Panc1 (cell line): ENCODE measurements at regions not wholly inside any gene's neighbourhood (a gene's known extent, or its start where the extent isn't known, plus 50 kb on each side); places are given as distances from the start of the nearest gene placed in this dataset.

Source experiments
- ATAC-seq: fragments of 200-7000 bp; cut with Tn5 transposase; 2 replicates; pipeline ENCODE4 v1.9.1; 2020; ENCODE audit warnings: mild to moderate bottlenecking, moderate library complexity
- BruUV-seq: library from RNA; stranded (reverse); fragments of 400-500 nt; replicated peaks from 2 replicates; lab custom pipeline; 2021; lab: Mats Ljungman, UMichigan
- CTCF ChIA-PET: fragments of 300-600 bp; sonication (Branson Sonifier 250); formaldehyde crosslinking; loops from one replicate; lab custom pipeline; 2022; ENCODE audit warnings: antibody characterized with exemption; lab: Charles Lee
- POLR2A ChIA-PET: fragments of 300-600 bp; sonication (Branson Sonifier 250); formaldehyde crosslinking; loops from one replicate; lab custom pipeline; 2022; ENCODE audit warnings: antibody characterized with exemption; lab: Charles Lee
- DNase-seq: peaks from one replicate; pipeline ENCODE4 v3.0.0-alpha.2; 2010; ENCODE audit warnings: low read depth, low spot score
- H3K27ac ChIP-seq: 2 replicates; pipeline ENCODE4 v1.5.1; 2011; ENCODE audit warnings: mild to moderate bottlenecking, low read length, inconsistent platforms
- H3K27me3 ChIP-seq: fragments of 200-500 bp; sonication (Bioruptor generic); 2 replicates; pipeline ENCODE4 v1.6.0; 2014; ENCODE audit warnings: low read length, inconsistent platforms; ENCODE audit not compliant: control insufficient read depth, insufficient read depth
- H3K36me3 ChIP-seq: fragments of 200-500 bp; sonication (Bioruptor generic); 2 replicates; pipeline ENCODE4 v1.5.1; 2014; ENCODE audit warnings: inconsistent platforms, mild to moderate bottlenecking, low read length, moderate library complexity; ENCODE audit not compliant: control insufficient read depth, insufficient read depth
- H3K4me1 ChIP-seq: 2 replicates; pipeline ENCODE4 v1.5.1; 2011; ENCODE audit warnings: inconsistent platforms, mild to moderate bottlenecking, low read length, moderate library complexity; ENCODE audit not compliant: control insufficient read depth, insufficient read depth
- H3K4me3 ChIP-seq, 2 experiments: 2 replicates each; pipeline ENCODE4 v1.5.1; 2011 to 2012; ENCODE audit warnings: low read depth in 2 of 2, low read length in 2 of 2, mild to moderate bottlenecking in 2 of 2, inconsistent platforms in 1 of 2, moderate library complexity in 1 of 2
- H3K9me3 ChIP-seq: fragments of 200-500 bp; sonication (Bioruptor generic); 2 replicates; pipeline ENCODE4 v1.5.1; 2014; ENCODE audit warnings: low read depth, mild to moderate bottlenecking, inconsistent platforms, low read length, moderate library complexity; ENCODE audit not compliant: control insufficient read depth, insufficient read depth
- POLR2AphosphoS5 ChIP-seq: IDR thresholded peaks from 2 replicates; pipeline ENCODE4 v1.6.1; 2012; ENCODE audit warnings: mild to moderate bottlenecking, low read depth, low read length, moderate library complexity
- SIN3A ChIP-seq: IDR thresholded peaks from 2 replicates; pipeline ENCODE4 v1.6.1; 2012; ENCODE audit warnings: low read depth, mild to moderate bottlenecking, low read length, moderate library complexity, borderline replicate concordance; ENCODE audit not compliant: insufficient read depth
- TCF7L2 ChIP-seq: IDR thresholded peaks from 2 replicates; pipeline ENCODE4 v1.6.1; 2011; ENCODE audit warnings: mild to moderate bottlenecking, low read depth, low read length, inconsistent platforms
- in situ Hi-C: cut with HindIII; loops from 2 replicates; pipeline ENCODE4 v1.10.0; 2016; ENCODE audit warnings: low sequenced_read_pairs, low pct_unique_long_range_greater_than_20kb
- intact Hi-C: fragments of 100-400 bp; cut with micrococcal nuclease; formaldehyde crosslinking; loops from one replicate; pipeline ENCODE4 v1.10.0; 2022; ENCODE audit not compliant: unreplicated experiment
- TF ChIP-seq, protein P1 (sequence below): fragments of 450-650 bp; IDR thresholded peaks from 2 replicates; pipeline ENCODE4 v1.5.1; 2017; ENCODE audit warnings: mild to moderate bottlenecking
- TF ChIP-seq, protein P2 (sequence below), 2 experiments: IDR thresholded peaks; 2 replicates each; pipeline ENCODE4 v1.6.1; 2011 to 2012; ENCODE audit warnings: low read depth in 2 of 2, control low read depth in 1 of 2, low read length in 1 of 2, mild to moderate bottlenecking in 1 of 2, moderate library complexity in 1 of 2; ENCODE audit not compliant: insufficient read depth in 1 of 2

DNA sequence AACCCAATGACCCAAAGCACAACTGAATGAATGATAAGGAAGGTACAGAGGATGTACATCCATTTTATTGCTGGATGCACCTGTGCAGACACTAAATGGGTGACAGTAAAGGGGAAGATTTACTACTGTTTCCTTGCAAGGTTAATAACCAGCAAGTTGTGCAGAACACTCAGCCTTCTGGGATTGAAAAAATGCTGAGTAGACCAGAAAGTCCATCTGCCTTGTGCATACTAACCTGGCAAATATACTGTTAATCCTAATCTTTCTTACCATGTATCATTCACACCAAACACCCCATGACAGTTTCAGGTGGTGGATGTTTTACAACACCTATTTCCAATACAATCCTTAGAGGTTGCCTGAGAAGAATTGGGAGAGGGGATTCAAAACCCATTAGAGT lies 814.1 kb upstream of the NRXN1 start:
- no peaks in the 10 kb centered on the region for H3K4me1 ChIP-seq
- POLR2A ChIA-PET = no interaction called here

DNA sequence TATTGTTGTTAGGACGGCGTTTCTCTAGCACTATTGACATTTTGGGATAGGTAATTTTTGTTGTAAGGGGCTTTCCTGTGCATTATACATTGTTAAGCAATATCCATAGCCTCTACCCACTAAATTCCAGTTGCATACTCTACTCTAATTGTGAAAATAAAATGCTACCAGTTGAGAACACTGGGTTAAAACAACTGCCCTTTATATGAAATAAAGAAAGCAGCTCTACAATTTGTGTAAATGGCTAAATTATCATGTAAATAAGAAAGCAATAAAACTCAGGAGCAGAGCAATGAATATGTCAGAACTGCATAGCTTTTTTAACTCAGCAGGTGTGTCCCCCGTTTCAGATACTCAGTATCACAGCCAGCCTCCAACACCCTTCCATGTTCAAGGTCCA lies 812.7 kb upstream of the NRXN1 start:
- intact Hi-C loops (no loop called here), in situ Hi-C loops (no loop called here)
- DNase-seq (no peak), ATAC-seq (no peak)
- BruUV-seq = no TSS peak
- CTCF ChIA-PET = no interaction called here
- TF ChIP-seq, protein P1, sequence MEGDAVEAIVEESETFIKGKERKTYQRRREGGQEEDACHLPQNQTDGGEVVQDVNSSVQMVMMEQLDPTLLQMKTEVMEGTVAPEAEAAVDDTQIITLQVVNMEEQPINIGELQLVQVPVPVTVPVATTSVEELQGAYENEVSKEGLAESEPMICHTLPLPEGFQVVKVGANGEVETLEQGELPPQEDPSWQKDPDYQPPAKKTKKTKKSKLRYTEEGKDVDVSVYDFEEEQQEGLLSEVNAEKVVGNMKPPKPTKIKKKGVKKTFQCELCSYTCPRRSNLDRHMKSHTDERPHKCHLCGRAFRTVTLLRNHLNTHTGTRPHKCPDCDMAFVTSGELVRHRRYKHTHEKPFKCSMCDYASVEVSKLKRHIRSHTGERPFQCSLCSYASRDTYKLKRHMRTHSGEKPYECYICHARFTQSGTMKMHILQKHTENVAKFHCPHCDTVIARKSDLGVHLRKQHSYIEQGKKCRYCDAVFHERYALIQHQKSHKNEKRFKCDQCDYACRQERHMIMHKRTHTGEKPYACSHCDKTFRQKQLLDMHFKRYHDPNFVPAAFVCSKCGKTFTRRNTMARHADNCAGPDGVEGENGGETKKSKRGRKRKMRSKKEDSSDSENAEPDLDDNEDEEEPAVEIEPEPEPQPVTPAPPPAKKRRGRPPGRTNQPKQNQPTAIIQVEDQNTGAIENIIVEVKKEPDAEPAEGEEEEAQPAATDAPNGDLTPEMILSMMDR = no peak
- no peak for TF ChIP-seq TCF7L2
- TF ChIP-seq, protein P2, sequence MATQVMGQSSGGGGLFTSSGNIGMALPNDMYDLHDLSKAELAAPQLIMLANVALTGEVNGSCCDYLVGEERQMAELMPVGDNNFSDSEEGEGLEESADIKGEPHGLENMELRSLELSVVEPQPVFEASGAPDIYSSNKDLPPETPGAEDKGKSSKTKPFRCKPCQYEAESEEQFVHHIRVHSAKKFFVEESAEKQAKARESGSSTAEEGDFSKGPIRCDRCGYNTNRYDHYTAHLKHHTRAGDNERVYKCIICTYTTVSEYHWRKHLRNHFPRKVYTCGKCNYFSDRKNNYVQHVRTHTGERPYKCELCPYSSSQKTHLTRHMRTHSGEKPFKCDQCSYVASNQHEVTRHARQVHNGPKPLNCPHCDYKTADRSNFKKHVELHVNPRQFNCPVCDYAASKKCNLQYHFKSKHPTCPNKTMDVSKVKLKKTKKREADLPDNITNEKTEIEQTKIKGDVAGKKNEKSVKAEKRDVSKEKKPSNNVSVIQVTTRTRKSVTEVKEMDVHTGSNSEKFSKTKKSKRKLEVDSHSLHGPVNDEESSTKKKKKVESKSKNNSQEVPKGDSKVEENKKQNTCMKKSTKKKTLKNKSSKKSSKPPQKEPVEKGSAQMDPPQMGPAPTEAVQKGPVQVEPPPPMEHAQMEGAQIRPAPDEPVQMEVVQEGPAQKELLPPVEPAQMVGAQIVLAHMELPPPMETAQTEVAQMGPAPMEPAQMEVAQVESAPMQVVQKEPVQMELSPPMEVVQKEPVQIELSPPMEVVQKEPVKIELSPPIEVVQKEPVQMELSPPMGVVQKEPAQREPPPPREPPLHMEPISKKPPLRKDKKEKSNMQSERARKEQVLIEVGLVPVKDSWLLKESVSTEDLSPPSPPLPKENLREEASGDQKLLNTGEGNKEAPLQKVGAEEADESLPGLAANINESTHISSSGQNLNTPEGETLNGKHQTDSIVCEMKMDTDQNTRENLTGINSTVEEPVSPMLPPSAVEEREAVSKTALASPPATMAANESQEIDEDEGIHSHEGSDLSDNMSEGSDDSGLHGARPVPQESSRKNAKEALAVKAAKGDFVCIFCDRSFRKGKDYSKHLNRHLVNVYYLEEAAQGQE (IDR thresholded peaks at IDR 0.05; ENCODE audit: insufficient read depth in 1 of 2, low read depth in 2 of 2, low read length in 1 of 2) = no peak
- TF ChIP-seq SIN3A = no peak
- no peak for TF ChIP-seq POLR2AphosphoS5
- Histone ChIP-seq H3K36me3 (no peaks in the 10 kb centered on the region), H3K4me3 (no peak overlapping the region), H3K27ac (no peak overlapping the region), H3K27me3 (no peaks in the 10 kb centered on the region), H3K9me3 (no peaks in the 10 kb centered on the region), H3K4me1 (no peaks in the 10 kb centered on the region)
- POLR2A ChIA-PET = no interaction called here

More for the DNA sequence above, 814.1 kb upstream of the NRXN1 start:
- Histone ChIP-seq H3K36me3 (no peaks in the 10 kb centered on the region), H3K27me3 (no peaks in the 10 kb centered on the region), H3K9me3 (no peaks in the 10 kb centered on the region), H3K4me3 (no peak overlapping the region), H3K27ac (no peak overlapping the region)
- in situ Hi-C loops = no loop called here
- intact Hi-C loops = no loop called here
- no peak for ATAC-seq
- no TSS peak for BruUV-seq
- no peak for TF ChIP-seq POLR2AphosphoS5
- no peak for DNase-seq
- CTCF ChIA-PET = no interaction called here

DNA sequence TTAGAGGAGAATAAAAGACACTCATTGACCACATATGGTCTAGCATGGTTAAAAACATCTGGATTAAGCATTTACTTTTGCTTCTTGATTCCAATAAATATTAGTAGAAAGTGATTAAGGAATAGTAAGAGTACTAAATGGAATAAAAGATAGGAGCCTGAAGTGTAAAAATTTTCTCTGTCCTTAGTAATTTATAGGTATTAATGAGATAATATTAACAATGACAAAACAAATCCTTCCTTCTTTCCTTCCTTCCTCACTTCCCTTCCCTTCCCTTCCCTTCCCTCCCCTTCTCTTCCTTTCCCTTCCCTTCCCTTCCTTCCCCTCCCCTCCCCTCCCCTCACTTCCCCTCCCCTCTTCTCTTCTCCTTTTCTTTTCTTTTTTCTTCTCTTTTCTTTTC lies 797.5 kb upstream of the NRXN1 start:
- in situ Hi-C loops (no loop called here), intact Hi-C loops (no loop called here)
- BruUV-seq = no TSS peak
- POLR2A ChIA-PET = no interaction called here
- Histone ChIP-seq H3K9me3 (no peaks in the 10 kb centered on the region), H3K4me3 (no peak overlapping the region), H3K36me3 (no peaks in the 10 kb centered on the region), H3K27ac (no peak overlapping the region), H3K27me3 (no peaks in the 10 kb centered on the region), H3K4me1 (no peaks in the 10 kb centered on the region)
- ATAC-seq (no peak), DNase-seq (no peak)
- TF ChIP-seq, protein P2 (IDR thresholded peaks at IDR 0.05; ENCODE audit: insufficient read depth in 1 of 2, low read depth in 2 of 2, low read length in 1 of 2) = no peak
- no peak for TF ChIP-seq POLR2AphosphoS5
- no peak for TF ChIP-seq TCF7L2
- TF ChIP-seq, protein P1 = no peak
- no peak for TF ChIP-seq SIN3A
- CTCF ChIA-PET = no interaction called here
